B cell (primary cell): ENCODE measurements at regions not wholly inside any gene's neighbourhood (a gene's known extent, or its start where the extent isn't known, plus 50 kb on each side); places are given as distances from the start of the nearest gene placed in this dataset.

Experiments
- ATAC-seq: fragments of 200-7000 bp; cut with Tn5 transposase; one replicate; pipeline ENCODE4 v1.10.0; 2021; ENCODE audit warnings: low read depth, mild to moderate bottlenecking, moderate number of reproducible peaks, moderate library complexity
- CTCF ChIA-PET: fragments of 350-600 bp; sonication (Branson Sonifier 250); formaldehyde crosslinking; loops from one replicate; lab custom pipeline; 2021; ENCODE audit warnings: antibody characterized with exemption, inconsistent platforms; lab: Charles Lee
- POLR2A ChIA-PET: fragments of 350-600 bp; sonication (Branson Sonifier 250); formaldehyde crosslinking; loops from one replicate; lab custom pipeline; 2021; ENCODE audit warnings: antibody characterized with exemption; lab: Charles Lee
- DNase-seq: peaks from one replicate; pipeline ENCODE4 v3.0.0; 2013
- H2AFZ ChIP-seq: 2 replicates; pipeline ENCODE4 v1.6.1; 2012; ENCODE audit warnings: mild to moderate bottlenecking, low read depth, low read length; ENCODE audit not compliant: insufficient read depth, poor library complexity, severe bottlenecking
- H3K27ac ChIP-seq, 2 donors: 1 replicate in 1 of 2; 2 replicates in 1 of 2; pipeline ENCODE4 v1.5.1; 2012 to 2013; ENCODE audit warnings: low read length in 2 of 2, mild to moderate bottlenecking in 2 of 2, moderate library complexity in 1 of 2
- H3K27me3 ChIP-seq, 4 experiments: fragments of 200-600 bp in 1 of 4; sonication (generic) in 1 of 4; replicated peaks in 1 of 4; 1 replicate in 2 of 4; 2 replicates in 2 of 4; pipeline versions ENCODE4 v1.6.1 to v1.7.0; 2013 to 2016; ENCODE audit warnings: low read length in 3 of 4, mild to moderate bottlenecking in 2 of 4, mixed read lengths in 1 of 4, moderate library complexity in 1 of 4; ENCODE audit not compliant: insufficient read depth in 4 of 4, control insufficient read depth in 3 of 4; ENCODE audit errors: control extremely low read depth in 1 of 4
- H3K36me3 ChIP-seq, 2 experiments: replicated peaks in 1 of 2; 1 replicate in 1 of 2; 2 replicates in 1 of 2; pipeline versions ENCODE4 v1.6.1 to v1.7.1; 2013; ENCODE audit warnings: low read length in 1 of 2; ENCODE audit not compliant: insufficient read depth in 2 of 2, control insufficient read depth in 1 of 2; ENCODE audit errors: control extremely low read depth in 1 of 2, extremely low read depth in 1 of 2
- H3K4me1 ChIP-seq, 2 donors: fragments of 200-600 bp in 1 of 2; sonication (generic) in 1 of 2; 1 replicate in 1 of 2; 2 replicates in 1 of 2; pipeline versions ENCODE4 v1.5.1 to v1.6.1; 2013 to 2017; ENCODE audit warnings: low read length in 2 of 2; ENCODE audit not compliant: control insufficient read depth in 2 of 2, insufficient read depth in 2 of 2
- H3K4me2 ChIP-seq: replicated peaks from 2 replicates; pipeline ENCODE3; 2012; ENCODE audit warnings: mild to moderate bottlenecking, low read depth, low read length; ENCODE audit not compliant: poor library complexity, severe bottlenecking
- H3K4me3 ChIP-seq, 5 experiments: fragments of 200-600 bp in 1 of 5; sonication (generic) in 1 of 5; 1 replicate in 3 of 5; 2 replicates in 2 of 5; pipeline versions ENCODE4 v1.5.1 to v1.7.0; 2011 to 2016; ENCODE audit warnings: low read length in 4 of 5, mild to moderate bottlenecking in 4 of 5, low read depth in 2 of 5, control low read depth in 1 of 5, moderate library complexity in 1 of 5; ENCODE audit not compliant: insufficient read depth in 1 of 5; ENCODE audit errors: control extremely low read depth in 1 of 5, extremely low read depth in 1 of 5
- H3K79me2 ChIP-seq: fragments of 200-600 bp; sonication (generic); one replicate; pipeline ENCODE4 v1.6.0; 2016; ENCODE audit warnings: low read length; ENCODE audit not compliant: control insufficient read depth, insufficient read depth
- H3K9ac ChIP-seq: fragments of 200-600 bp; sonication (generic); 2 replicates; pipeline ENCODE4 v1.6.1; 2017; ENCODE audit warnings: mild to moderate bottlenecking, low read length, moderate library complexity
- H3K9me3 ChIP-seq, 3 donors: one replicate each; pipeline versions ENCODE4 v1.6.1 to v1.7.1; 2013; ENCODE audit warnings: low read length in 2 of 3; ENCODE audit not compliant: control insufficient read depth in 2 of 3, insufficient read depth in 1 of 3; ENCODE audit errors: control extremely low read depth in 1 of 3
- H4K20me1 ChIP-seq: 2 replicates; pipeline ENCODE4 v1.6.0; 2012; ENCODE audit warnings: mild to moderate bottlenecking, low read length; ENCODE audit not compliant: insufficient read depth, control insufficient read depth, poor library complexity, severe bottlenecking
- H3K27ac Mint-ChIP-seq: one replicate; pipeline ENCODE4 v1.8.0; 2021; ENCODE audit warnings: mixed read lengths
- H3K27me3 Mint-ChIP-seq: one replicate; pipeline ENCODE4 v1.8.0; 2021; ENCODE audit warnings: mixed read lengths
- H3K4me1 Mint-ChIP-seq: one replicate; pipeline ENCODE4 v1.8.0; 2021; ENCODE audit warnings: mixed read lengths
- H3K4me3 Mint-ChIP-seq: one replicate; pipeline ENCODE4 v1.8.0; 2021; ENCODE audit warnings: mixed read lengths
- H3K9me3 Mint-ChIP-seq: one replicate; pipeline ENCODE4 v1.8.0; 2022; ENCODE audit warnings: mixed read lengths; ENCODE audit not compliant: insufficient read depth
- EZH2 ChIP-seq: IDR thresholded peaks from 2 replicates; pipeline ENCODE4 v1.6.1; 2012; ENCODE audit warnings: borderline replicate concordance, low read depth, mild to moderate bottlenecking, moderate library complexity, low read length; ENCODE audit not compliant: insufficient read depth, poor library complexity, severe bottlenecking
- WGBS: methylation state at CpG from one replicate; pipeline ENCODE4 v1.1.5; 2013; ENCODE audit warnings: missing lambda C conversion rate; ENCODE audit not compliant: insufficient coverage; 5-methylcytosine and 5-hydroxymethylcytosine counted together
- intact Hi-C: fragments of 100-400 bp; cut with micrococcal nuclease; formaldehyde crosslinking; loops from one replicate; pipeline ENCODE4 v1.10.0; 2022
- TF ChIP-seq, protein P1 (sequence below): fragments of 200-600 bp; IDR thresholded peaks from one replicate; pipeline ENCODE4 v1.8.0; 2022; ENCODE audit warnings: antibody characterized with exemption, mild to moderate bottlenecking

DNA sequence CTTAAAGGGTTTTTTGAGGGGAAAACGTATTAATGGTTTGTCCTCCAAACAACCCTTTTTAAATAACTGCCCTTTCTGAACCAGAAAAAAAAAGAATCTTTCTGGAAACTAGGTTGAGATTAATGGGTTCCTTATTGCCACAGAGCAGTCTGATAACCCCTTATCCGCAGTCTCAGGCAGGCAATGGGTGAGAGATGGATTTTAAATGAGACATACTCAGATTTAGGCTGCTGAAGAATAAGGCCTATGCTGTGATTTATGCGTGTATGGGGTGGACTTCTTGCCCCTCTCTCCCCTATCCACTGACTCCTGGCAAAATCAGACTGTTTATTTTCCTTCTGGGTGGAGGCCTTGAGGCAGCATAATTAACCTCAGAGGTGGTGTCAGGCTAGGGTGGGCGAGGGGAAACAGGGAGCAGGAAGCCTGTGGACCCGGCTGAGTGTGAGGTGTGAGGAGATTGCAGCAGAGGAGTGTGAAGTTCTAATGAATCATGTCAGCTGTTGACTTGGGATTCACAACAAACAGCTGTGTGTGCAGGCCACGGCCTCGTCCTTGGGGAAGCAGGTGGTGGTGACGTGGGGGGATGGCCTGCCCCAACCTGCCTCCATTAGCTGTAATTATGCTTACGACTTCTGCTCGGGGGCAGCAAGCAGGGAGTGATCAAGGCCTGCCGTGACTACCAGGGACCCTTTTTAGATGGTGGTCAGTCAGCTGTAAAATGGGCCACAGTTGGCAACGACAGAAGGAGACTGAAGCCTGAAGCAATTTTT lies 196.4 kb downstream of the SEMA6A start:
- WGBS = 68% methylated on average over 9 of the region's 12 CpGs
- Mint-ChIP-seq H3K27me3 (no peaks in the 10 kb centered on the region), H3K4me1 (no peaks in the 10 kb centered on the region), H3K27ac (no peak overlapping the region), H3K9me3 (no peaks in the 10 kb centered on the region), H3K4me3 (no peak overlapping the region)
- Histone ChIP-seq H3K79me2 (no peaks in the 10 kb centered on the region), H3K9ac (no peak overlapping the region), H2AFZ (no peak overlapping the region), H3K9me3 (no peaks in the 10 kb centered on the region), H3K4me3 (no peak overlapping the region), H3K27me3 (no peaks in the 10 kb centered on the region), H4K20me1 (no peaks in the 10 kb centered on the region), H3K4me1 (no peaks in the 10 kb centered on the region), H3K36me3 (peaks cover 0 to 11% of the 10 kb centered on the region in 2 experiments), H3K4me2 (no peak overlapping the region), H3K27ac (no peak overlapping the region)
- no peak for ATAC-seq
- CTCF ChIA-PET = no interaction called here
- POLR2A ChIA-PET = no interaction called here
- intact Hi-C loops = no loop called here
- no peak for DNase-seq
- TF ChIP-seq, protein P1, sequence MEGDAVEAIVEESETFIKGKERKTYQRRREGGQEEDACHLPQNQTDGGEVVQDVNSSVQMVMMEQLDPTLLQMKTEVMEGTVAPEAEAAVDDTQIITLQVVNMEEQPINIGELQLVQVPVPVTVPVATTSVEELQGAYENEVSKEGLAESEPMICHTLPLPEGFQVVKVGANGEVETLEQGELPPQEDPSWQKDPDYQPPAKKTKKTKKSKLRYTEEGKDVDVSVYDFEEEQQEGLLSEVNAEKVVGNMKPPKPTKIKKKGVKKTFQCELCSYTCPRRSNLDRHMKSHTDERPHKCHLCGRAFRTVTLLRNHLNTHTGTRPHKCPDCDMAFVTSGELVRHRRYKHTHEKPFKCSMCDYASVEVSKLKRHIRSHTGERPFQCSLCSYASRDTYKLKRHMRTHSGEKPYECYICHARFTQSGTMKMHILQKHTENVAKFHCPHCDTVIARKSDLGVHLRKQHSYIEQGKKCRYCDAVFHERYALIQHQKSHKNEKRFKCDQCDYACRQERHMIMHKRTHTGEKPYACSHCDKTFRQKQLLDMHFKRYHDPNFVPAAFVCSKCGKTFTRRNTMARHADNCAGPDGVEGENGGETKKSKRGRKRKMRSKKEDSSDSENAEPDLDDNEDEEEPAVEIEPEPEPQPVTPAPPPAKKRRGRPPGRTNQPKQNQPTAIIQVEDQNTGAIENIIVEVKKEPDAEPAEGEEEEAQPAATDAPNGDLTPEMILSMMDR = no peak
- TF ChIP-seq EZH2 = no peak

GRCh38 chr5:116377276-116378006 lies 197.2 kb downstream of the SEMA6A start:
- no peak overlapping the region for H3K27ac Mint-ChIP-seq
- WGBS = 98% methylated on average over 14 of the region's 18 CpGs
- no peaks in the 10 kb centered on the region for H4K20me1 ChIP-seq
- H3K9ac ChIP-seq = no peak overlapping the region
- no peak overlapping the region for H3K4me3 Mint-ChIP-seq
- H3K4me1 Mint-ChIP-seq = no peaks in the 10 kb centered on the region
- intact Hi-C loops = no loop called here
- no peak for ATAC-seq
- no peaks in the 10 kb centered on the region for H3K27me3 ChIP-seq
- no peaks in the 10 kb centered on the region for H3K79me2 ChIP-seq
- TF ChIP-seq, protein P1 = no peak
- no peak for TF ChIP-seq EZH2
- H3K4me3 ChIP-seq = no peak overlapping the region
- DNase-seq = no peak
- ChIA-PET POLR2A (no interaction called here), CTCF (no interaction called here)
- H3K9me3 Mint-ChIP-seq = no peaks in the 10 kb centered on the region
- no peak overlapping the region for H3K27ac ChIP-seq
- H3K36me3 ChIP-seq = peaks cover 0 to 5% of the 10 kb centered on the region in 2 experiments
- H2AFZ ChIP-seq = no peak overlapping the region
- H3K27me3 Mint-ChIP-seq = no peaks in the 10 kb centered on the region
- H3K4me1 ChIP-seq = no peaks in the 10 kb centered on the region
- H3K9me3 ChIP-seq = no peaks in the 10 kb centered on the region
- no peak overlapping the region for H3K4me2 ChIP-seq
